GOT3 (cell line): ENCODE measurements at regions not wholly inside any gene's neighbourhood (a gene's known extent, or its start where the extent isn't known, plus 50 kb on each side); places are given as distances from the start of the nearest gene placed in this dataset.

Experiments used
- DNase-seq: peaks from one replicate; lab custom pipeline; 2025; ENCODE audit warnings: mixed read lengths; lab: John Stamatoyannopoulos, UW

GRCh38 chr5:33244441-33245150, 196.2 kb upstream of the TARS1 start:
- no peak for DNase-seq

GRCh38 chr5:33254579-33254978, 186.2 kb upstream of the TARS1 start:
- no peak for DNase-seq

- DNase-seq: no peak
These were observed 182.8 kb upstream of the TARS1 start for GRCh38 chr5:33257807-33258429.

- DNase-seq: no peak
These were observed 182.2 kb upstream of the TARS1 start for GRCh38 chr5:33258553-33258952.

GRCh38 chr5:33260098-33260497, 180.7 kb upstream of the TARS1 start:
- no peak for DNase-seq

- no peak for DNase-seq
These were observed 179.5 kb upstream of the TARS1 start for GRCh38 chr5:33261305-33261704.

- DNase-seq: no peak
These were observed 179.0 kb upstream of the TARS1 start for GRCh38 chr5:33261747-33262146.

GRCh38 chr5:33267801-33268200, 173.0 kb upstream of the TARS1 start:
- DNase-seq: no peak

GRCh38 chr5:33268374-33268773, 172.4 kb upstream of the TARS1 start:
- no peak for DNase-seq

GRCh38 chr5:33270671-33271070, 170.1 kb upstream of the TARS1 start:
- no peak for DNase-seq

- no peak for DNase-seq
These were observed 169.2 kb upstream of the TARS1 start for GRCh38 chr5:33271606-33272005.

GRCh38 chr5:33272288-33272687, 168.5 kb upstream of the TARS1 start:
- DNase-seq: no peak

GRCh38 chr5:33273985-33274384, 166.8 kb upstream of the TARS1 start:
- no peak for DNase-seq

- DNase-seq: no peak
These were observed 165.4 kb upstream of the TARS1 start for GRCh38 chr5:33275391-33275790.

- no peak for DNase-seq
These were observed 164.7 kb upstream of the TARS1 start for GRCh38 chr5:33275921-33276627.

- DNase-seq: no peak
These were observed 164.2 kb upstream of the TARS1 start for GRCh38 chr5:33276628-33276950.

- no peak for DNase-seq
These were observed 163.6 kb upstream of the TARS1 start for GRCh38 chr5:33277061-33277650.

GRCh38 chr5:33281431-33281843, 159.3 kb upstream of the TARS1 start:
- DNase-seq: no peak

- no peak for DNase-seq
These were observed 158.6 kb upstream of the TARS1 start for GRCh38 chr5:33282157-33282556.

- no peak for DNase-seq
These were observed 158.1 kb upstream of the TARS1 start for GRCh38 chr5:33282696-33283095.

GRCh38 chr5:33283243-33283642, 157.5 kb upstream of the TARS1 start:
- DNase-seq: no peak

GRCh38 chr5:33284681-33285080, 156.1 kb upstream of the TARS1 start:
- DNase-seq: no peak

GRCh38 chr5:33287242-33287641, 153.5 kb upstream of the TARS1 start:
- DNase-seq: no peak
